ENCODE measurements at regions not wholly inside any gene's neighbourhood (a gene's known extent, or its start where the extent isn't known, plus 50 kb on each side); places are given as distances from the start of the nearest gene placed in this dataset.

DNA sequence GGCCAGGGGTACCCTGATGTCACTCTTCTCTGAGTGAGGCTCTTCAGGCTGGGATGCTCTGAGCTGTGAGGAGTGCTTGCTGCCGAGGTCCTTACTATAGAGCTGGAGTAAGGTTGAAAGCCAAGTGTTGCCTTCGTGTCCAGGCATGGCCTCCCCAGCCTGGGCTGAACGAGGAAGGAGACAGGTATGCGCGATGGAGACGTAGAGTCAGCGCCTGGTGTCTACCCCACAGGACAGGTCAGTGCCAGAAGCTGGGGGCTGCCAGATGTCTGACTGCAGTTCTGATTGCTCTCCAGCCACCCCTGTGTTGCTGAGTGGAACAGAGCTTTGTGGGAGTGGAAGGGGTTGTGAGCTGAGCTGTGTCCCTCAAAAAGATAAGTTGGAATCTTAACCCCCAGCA, 135.8 kb upstream of the AJAP1 start:
- DNase-seq (ENCODE audit: low read depth, low spot score), result no peak

DNA sequence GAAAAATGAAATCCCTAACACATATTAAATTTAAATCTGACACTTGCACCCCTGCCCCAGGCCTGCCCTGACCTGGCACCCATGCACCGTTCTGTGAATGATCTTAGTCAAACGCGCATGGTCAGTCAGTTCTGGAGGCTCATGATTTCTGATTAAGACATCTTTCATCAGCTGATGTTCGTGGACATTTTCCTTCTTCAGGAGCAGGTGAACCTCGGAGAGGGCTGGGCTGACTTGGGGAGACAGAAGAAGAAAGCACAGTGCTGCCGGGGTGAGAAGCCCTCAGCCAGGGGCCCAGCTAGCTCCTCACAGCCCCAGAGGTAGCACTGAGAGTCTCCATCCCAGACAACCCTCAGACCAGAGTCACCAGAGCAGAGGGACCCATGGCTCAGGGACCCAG, 134.5 kb upstream of the AJAP1 start:
- no peak for DNase-seq (ENCODE audit: low read depth, low spot score)

DNA sequence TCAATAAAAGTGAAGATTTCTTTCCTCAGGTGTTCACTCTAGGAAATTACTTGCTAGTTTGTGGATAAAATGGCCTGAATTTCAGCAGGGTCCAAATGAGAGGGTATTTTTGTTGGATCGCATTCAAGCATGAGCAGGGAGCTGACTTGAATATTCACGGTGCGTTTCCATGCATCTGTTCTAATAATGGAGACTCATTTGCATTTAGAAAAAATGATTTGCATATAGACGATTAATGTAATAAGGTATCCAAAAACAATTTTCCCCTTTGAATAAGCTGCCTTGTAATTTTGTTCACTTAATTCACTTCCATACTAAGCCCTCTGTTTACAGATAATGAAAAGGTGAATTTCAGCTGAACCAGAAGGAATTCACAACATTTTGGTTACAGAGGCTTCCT, 130.9 kb upstream of the AJAP1 start:
- DNase-seq (ENCODE audit: low read depth, low spot score), result no peak

DNA sequence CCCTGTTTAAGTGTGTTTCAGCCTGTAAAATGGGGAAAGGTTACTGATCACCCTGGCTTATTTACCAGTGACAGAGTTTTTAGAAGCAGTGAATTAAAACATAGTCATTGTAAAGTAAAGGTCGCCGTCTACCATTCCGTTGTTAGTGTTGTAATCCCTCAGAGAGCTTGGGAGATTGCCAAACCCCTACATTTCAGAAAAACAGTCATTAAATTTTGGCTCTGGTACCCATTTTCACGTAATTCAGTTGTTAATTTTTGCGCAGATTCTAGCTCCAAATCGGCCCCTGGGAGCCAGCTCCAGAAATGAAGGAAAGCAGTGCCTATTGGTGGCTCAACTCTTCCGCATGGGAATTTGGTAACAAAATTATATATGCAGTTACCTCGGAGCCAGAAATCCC, 127.7 kb upstream of the AJAP1 start:
- no peak for DNase-seq (ENCODE audit: low read depth, low spot score)

GRCh38 chr1:4527819-4528218, 126.6 kb upstream of the AJAP1 start:
- DNase-seq (ENCODE audit: low read depth, low spot score), result no peak

GRCh38 chr1:4528590-4528989, 125.8 kb upstream of the AJAP1 start:
- DNase-seq (ENCODE audit: low read depth, low spot score), result no peak

DNA sequence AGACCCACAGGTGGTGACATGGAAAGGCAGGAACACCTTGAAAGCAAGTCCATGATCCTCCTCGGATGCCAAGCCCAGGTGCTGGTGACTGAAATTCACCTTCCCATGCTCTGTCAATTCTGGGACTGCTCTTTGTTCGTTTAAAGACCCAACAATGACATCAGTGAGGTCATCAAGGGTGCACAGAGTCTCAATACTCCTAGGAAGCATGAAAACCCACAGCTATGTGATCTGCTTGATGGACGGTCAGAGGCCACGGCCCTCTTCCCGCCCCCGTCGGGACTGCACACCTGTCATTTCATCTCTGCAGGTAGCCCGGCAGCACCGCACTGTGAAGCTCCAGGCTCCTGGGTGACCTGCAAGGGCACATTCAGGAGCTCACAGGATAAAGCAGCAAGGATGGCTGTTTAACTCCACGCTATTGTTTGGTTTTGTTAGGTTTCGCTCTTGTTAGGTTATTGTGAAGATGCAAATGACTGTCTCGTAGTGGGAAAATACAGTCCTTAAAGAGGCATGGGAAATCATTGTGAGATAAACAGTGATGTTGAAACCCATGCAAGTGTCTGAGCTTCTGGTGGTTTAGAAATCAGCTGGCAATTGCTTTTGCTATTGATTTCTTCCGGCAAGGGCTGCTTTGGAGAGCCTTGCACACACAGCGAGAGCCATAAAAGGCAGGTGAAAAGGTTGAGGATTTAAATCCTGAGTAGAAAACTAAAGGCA, 124.8 kb upstream of the AJAP1 start:
- no peak for DNase-seq (ENCODE audit: low read depth, low spot score)

DNA sequence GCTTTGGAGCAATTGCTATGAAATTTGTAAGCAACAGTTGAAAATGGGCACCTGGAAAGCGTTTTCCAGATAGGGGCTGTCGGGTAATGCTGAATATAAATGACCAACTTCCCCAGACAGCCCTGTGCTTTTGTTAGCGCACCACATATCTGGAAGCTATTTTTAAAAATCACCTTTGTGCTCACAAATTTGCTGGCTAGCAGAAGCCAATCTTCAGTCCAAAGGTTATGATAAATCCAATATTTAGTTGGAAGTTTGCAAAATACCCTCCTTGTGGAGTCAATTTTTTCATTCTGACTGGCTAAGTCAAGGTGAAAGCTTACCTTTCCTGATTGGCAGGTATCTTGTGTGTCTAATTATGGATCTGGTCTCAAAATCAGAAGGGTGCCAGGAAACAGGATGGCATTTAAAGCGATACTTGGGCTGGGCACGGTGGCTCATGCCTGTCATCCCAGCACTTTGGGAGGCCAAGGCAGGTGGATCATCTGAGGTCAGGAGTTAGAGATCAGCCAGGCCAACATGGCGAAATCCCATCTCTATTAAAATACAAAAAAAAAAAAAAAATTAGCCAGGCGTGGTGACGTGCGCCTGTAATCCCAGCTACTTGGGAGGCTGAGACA, 124.1 kb upstream of the AJAP1 start:
- DNase-seq (ENCODE audit: low read depth, low spot score), result no peak

- no peak for DNase-seq (ENCODE audit: low read depth, low spot score)
Observed at GRCh38 chr1:4531842-4532241, 122.6 kb upstream of the AJAP1 start.

DNA sequence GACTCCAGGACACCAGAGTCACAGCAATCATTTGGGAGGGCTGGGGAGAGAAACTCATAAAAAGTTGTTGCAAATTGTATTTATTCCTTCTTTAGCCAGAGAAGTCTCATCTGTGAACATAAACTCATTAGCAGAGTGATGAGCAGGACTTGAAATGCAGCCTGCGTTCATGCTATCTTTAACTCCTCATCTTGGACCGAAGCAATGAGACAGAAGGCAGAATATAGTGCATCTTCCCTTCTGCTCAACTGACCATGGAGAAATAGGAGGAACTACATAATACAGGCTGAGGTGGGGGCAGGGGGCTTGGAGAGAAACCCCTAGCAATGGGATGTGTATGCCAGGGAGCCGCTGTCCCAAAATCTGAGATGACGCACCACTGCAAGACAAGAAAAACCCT, 121.8 kb upstream of the AJAP1 start:
- DNase-seq (ENCODE audit: low read depth, low spot score), result no peak

GRCh38 chr1:4546911-4547310, 107.5 kb upstream of the AJAP1 start:
- DNase-seq (ENCODE audit: low read depth, low spot score), result no peak

DNA sequence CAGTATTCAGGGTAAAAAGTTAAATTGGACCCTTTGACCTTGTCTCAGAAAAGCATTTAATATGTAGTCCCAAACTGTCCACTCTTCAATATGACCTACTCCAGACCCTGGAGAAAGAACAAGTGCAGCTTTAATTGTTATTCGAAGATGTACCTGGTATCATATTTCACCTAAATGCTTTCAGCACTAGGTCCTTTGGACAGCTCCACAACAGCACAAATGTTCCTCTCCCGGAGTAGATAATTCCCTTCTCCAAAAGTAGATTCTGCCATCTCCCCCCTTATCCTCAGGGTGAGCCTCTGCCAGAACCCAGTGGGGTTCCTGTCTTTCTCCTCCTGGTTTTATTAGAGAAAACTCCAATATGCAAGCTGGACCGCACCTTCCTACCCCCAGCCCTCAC, 104.5 kb upstream of the AJAP1 start:
- DNase-seq (ENCODE audit: low read depth, low spot score), result no peak

DNA sequence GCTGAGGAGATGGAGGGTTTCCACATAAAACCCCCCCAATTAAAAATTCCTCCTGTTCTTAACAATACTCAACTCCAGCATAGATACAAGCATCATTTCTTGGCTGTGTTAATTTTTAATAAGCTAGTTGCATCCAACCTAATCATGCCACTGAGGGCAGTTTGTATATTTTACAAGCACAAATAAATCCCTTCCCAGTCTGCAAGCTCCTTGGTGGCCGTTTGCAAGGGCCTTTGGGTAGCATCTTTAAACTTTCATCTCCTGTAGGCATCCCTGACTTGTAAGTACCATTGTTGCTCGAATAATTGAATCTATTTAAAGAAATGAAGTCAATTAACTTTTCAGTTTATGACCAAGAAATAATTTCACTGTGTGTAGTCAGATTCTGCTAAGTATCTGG, 103.5 kb upstream of the AJAP1 start:
- DNase-seq (ENCODE audit: low read depth, low spot score), result no peak

DNA sequence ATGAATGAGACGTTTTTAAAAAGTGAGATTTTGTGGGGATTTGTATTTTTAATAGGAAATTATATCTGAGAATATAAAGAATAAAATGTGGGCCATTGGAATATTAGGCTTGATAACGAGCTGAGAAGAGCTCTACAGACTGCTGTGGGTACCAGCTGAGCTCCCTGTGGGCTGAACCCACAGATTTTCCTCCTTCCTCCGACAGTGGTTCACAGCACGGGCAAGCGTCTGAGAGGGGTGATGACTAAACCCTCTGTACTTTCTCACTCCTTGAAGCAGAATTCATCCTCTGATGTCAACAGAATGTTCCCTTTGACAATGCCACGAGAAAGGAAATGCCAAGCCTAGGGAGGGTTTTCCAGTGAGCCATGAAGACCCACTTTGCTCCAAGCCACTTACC, 102.7 kb upstream of the AJAP1 start:
- no peak for DNase-seq (ENCODE audit: low read depth, low spot score)

- no peak for DNase-seq (ENCODE audit: low read depth, low spot score)
Observed at GRCh38 chr1:4553761-4554160, 100.6 kb upstream of the AJAP1 start.

DNA sequence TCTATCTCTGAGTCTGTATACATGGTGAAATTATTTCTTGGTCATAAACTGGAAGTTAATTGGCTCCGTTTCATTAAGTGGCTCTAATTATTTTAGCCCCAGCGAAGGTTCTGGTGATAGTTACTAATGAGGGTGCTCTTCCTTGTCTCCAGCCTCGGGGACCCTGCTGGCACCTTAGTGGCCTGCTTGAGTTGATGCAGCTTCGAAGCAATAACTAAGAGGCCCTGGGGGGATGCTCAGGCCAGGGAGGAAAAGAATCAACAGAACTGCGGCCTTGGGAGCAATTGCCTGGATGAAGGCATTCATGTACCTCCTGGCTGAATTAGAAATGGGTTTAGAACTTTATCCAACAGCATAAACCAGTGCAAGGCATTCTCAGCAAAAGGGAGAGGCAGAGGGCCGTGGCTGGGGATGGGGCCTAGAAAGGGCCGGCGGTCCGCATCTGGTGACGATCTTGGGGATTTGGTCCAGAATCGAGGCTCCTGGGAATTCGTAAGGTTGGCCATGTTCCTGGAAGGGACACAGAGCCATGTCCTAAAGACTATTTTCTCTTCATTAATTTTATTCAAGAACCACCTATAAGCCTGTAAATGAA, 100.0 kb upstream of the AJAP1 start:
- no peak for DNase-seq (ENCODE audit: low read depth, low spot score)

DNA sequence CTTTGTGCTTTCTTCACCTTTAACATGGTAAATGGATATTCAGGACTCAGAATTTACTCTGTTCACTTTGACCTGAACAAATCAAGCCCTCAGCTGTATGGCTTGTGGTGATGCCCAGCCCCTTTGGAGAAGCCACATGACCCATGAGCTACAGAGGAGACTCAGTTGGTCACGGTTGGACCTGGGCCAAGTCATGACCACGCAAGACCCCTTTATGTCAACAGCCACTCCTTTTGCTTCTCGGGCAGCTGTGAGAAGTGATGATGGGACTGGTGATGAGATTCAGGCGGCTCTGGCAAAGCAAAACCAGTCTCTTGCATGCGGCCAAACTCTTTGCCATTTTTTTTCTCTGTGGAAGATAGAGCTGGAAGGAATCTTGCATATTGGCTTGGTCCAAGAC, 96.5 kb upstream of the AJAP1 start:
- no peak for DNase-seq (ENCODE audit: low read depth, low spot score)

DNA sequence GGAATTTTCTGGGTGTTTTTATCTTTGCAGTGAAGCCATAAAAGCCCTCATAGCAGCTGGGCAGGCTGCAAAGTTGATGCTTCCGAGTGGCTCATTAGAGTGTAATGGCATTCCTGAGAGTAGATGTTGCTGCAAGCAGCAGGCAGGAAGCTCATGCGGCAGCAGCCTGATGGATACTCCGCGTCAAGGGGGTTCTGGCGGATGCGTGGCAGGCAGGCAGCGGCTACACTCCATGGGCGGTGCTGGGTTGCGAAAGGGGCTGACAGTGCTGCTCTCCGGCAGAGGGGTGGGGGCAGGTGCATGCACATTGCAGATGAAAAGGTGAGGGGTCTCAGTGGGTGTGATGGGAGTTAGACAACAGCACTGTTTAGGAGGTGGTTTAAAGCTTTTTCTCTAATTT, 93.2 kb upstream of the AJAP1 start:
- DNase-seq (ENCODE audit: low read depth, low spot score), result no peak

DNA sequence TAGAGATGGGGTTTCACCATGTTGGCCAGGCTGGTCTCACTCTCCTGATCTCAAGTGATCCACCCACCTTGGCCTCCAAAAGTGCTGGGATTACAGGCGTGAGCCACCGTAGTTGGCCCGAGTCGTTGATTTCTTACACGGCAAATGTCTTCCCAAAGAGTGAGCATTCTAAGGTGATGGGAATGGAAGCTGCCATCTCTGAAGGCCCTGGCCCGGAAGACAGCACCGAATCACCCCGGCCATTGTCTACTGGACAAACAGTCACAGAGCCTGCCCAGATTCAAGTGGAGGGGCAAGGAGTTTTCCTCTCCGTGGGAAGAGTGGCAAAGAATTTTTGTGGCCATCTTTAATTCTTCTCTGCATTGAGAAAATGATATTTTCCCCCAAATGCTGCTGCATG, 92.1 kb upstream of the AJAP1 start:
- no peak for DNase-seq (ENCODE audit: low read depth, low spot score)

DNA sequence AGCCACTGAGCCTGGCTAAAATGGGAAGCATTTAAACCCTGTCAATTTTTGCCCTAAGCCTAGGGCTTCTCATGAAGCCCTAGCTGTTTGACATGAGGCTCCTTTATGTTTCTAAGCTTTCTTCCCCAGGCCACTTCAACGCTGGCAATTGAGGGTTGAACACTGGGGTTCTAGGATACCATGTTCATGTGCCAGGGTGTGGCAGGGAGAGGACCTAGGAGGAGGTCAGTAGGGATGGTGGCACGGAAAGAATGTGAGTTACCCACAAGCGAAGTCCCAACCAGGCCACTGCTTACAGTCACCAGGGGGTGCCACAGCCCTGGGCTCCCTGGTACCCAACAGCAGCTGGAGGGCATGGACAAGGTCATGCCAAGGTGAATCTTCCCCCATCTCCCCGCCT, 90.8 kb upstream of the AJAP1 start:
- no peak for DNase-seq (ENCODE audit: low read depth, low spot score)

DNA sequence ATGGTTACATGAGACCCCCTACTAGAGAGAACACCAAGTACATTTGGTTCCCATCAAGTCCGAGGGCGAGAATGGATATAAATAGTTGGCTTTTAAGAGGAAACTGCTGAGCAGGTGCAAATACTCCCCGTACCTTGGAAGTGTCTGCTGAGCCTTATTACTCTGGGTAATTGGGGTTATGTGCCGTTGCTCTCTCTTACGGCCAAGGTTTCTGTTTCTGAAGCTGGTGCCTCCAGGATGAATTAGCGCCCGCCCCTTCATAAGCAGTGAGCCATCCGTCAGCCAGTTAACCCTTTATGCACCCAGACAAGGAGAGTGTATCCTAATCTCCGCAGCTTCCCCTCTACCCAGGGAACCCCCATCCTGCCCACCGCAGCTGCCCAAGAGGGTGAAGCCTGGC, 90.4 kb upstream of the AJAP1 start:
- no peak for DNase-seq (ENCODE audit: low read depth, low spot score)

DNA sequence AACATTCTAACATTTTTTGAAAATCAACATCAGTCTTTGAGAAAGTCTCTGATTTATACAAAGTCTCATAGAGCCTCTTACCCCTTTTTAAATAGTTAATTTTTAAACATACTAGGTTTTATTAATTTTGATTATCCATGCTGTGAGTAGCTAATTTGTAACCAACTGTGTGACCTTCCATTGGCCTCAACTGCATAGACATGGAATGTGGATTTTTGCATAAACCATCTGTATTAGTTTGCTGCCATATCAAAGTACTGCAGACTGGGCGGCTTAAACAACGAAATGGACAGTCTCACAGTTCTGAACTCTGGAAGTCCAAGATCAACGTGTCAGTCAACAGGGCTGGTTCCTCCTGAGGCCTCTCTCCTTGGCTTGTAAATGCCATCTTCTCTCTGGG, 89.2 kb upstream of the AJAP1 start:
- DNase-seq (ENCODE audit: low read depth, low spot score), result no peak

GRCh38 chr1:4565801-4566449, 88.5 kb upstream of the AJAP1 start:
- DNase-seq (ENCODE audit: low read depth, low spot score), result no peak

All from activated CD4-positive, CD25-positive, alpha-beta regulatory T cell treated with anti-CD3 and anti-CD28 coated beads, Interleukin-2, amount 50 U/mL, for 16 hours (primary cell).